IMR-90 (cell line): ENCODE measurements at regions not wholly inside any gene's neighbourhood (a gene's known extent, or its start where the extent isn't known, plus 50 kb on each side); places are given as distances from the start of the nearest gene placed in this dataset.

Source experiments
- ATAC-seq: fragments of 200-7000 bp; cut with Tn5 transposase; 2 replicates; pipeline ENCODE4 v1.9.1; 2020; ENCODE audit warnings: low read depth, mild to moderate bottlenecking, moderate library complexity
- BruUV-seq: library from RNA; stranded (reverse); fragments of 400-500 nt; replicated peaks from 2 replicates; lab custom pipeline; 2021; lab: Mats Ljungman, UMichigan
- CTCF ChIA-PET: fragments of 300-600 bp; formaldehyde crosslinking; extraction: SDS; loops from one replicate; lab custom pipeline; 2021; ENCODE audit warnings: antibody characterized with exemption; lab: Yijun Ruan, JAX
- POLR2A ChIA-PET: fragments of 300-600 bp; sonication (Branson Sonifier 250); formaldehyde crosslinking; loops from one replicate; lab custom pipeline; 2022; ENCODE audit warnings: antibody characterized with exemption; ENCODE audit not compliant: unreplicated experiment; lab: Charles Lee
- DNase-seq: peaks from one replicate; pipeline ENCODE4 v3.0.0; 2013
- H2AFZ ChIP-seq: replicated peaks from 2 replicates; pipeline ENCODE3; 2013; ENCODE audit warnings: low read length, mild to moderate bottlenecking; ENCODE audit not compliant: poor library complexity
- H2AK5ac ChIP-seq: 2 replicates; pipeline ENCODE4 v1.6.1; 2013; ENCODE audit warnings: low read depth, low read length, inconsistent platforms
- H2AK9ac ChIP-seq: replicated peaks from 2 replicates; pipeline ENCODE3; 2013; ENCODE audit warnings: mild to moderate bottlenecking, low read depth, low read length, moderate library complexity; ENCODE audit not compliant: poor library complexity
- H2BK120ac ChIP-seq: 2 replicates; pipeline ENCODE4 v1.6.1; 2013; ENCODE audit warnings: low read depth, low read length, inconsistent platforms
- H2BK15ac ChIP-seq: 3 replicates; pipeline ENCODE4 v1.6.1; 2013; ENCODE audit warnings: low read depth, low read length, inconsistent platforms
- H2BK20ac ChIP-seq: 2 replicates; pipeline ENCODE4 v1.6.1; 2013; ENCODE audit warnings: low read depth, mild to moderate bottlenecking, inconsistent platforms, low read length, moderate library complexity
- H2BK5ac ChIP-seq: 2 replicates; pipeline ENCODE4 v1.6.1; 2013; ENCODE audit warnings: mild to moderate bottlenecking, low read depth, low read length, inconsistent platforms; ENCODE audit not compliant: poor library complexity, severe bottlenecking
- H3K14ac ChIP-seq: replicated peaks from 2 replicates; pipeline ENCODE4 v1.6.1; 2013; ENCODE audit warnings: low read depth, low read length, inconsistent platforms
- H3K18ac ChIP-seq: 2 replicates; pipeline ENCODE4 v1.6.1; 2013; ENCODE audit warnings: low read depth, low read length, control low read depth
- H3K23ac ChIP-seq: 2 replicates; pipeline ENCODE4 v1.6.1; 2013; ENCODE audit warnings: low read depth, low read length, inconsistent platforms
- H3K27ac ChIP-seq: 2 replicates; pipeline ENCODE4 v1.5.1; 2013; ENCODE audit warnings: mild to moderate bottlenecking, control low read depth, low read length; ENCODE audit not compliant: insufficient read depth
- H3K27me3 ChIP-seq: 2 replicates; pipeline ENCODE4 v1.6.1; 2013; ENCODE audit warnings: low read length; ENCODE audit not compliant: control insufficient read depth, insufficient read depth
- H3K36me3 ChIP-seq: 2 replicates; pipeline ENCODE4 v1.6.1; 2013; ENCODE audit warnings: low read length, mixed read lengths; ENCODE audit not compliant: control insufficient read depth, insufficient read depth
- H3K4ac ChIP-seq: 2 replicates; pipeline ENCODE4 v1.6.1; 2013; ENCODE audit warnings: low read depth, low read length, inconsistent platforms
- H3K4me1 ChIP-seq: 2 replicates; pipeline ENCODE4 v1.6.1; 2013; ENCODE audit warnings: low read length, mixed read lengths; ENCODE audit not compliant: control insufficient read depth, insufficient read depth
- H3K4me2 ChIP-seq: 2 replicates; pipeline ENCODE4 v1.6.1; 2013; ENCODE audit warnings: low read depth, mild to moderate bottlenecking, control low read depth, low read length, moderate library complexity
- H3K4me3 ChIP-seq: 2 replicates; pipeline ENCODE4 v1.5.1; 2013; ENCODE audit warnings: low read depth, mild to moderate bottlenecking, control low read depth, low read length, moderate library complexity; ENCODE audit not compliant: insufficient read depth
- H3K56ac ChIP-seq: 2 replicates; pipeline ENCODE4 v1.6.1; 2013; ENCODE audit warnings: low read length, inconsistent platforms; ENCODE audit not compliant: insufficient read depth; ENCODE audit errors: extremely low read depth
- H3K79me1 ChIP-seq, 2 experiments: 2 replicates each; pipeline ENCODE4 v1.6.1; 2013; ENCODE audit warnings: low read length in 2 of 2, inconsistent platforms in 1 of 2, low read depth in 1 of 2
- H3K9ac ChIP-seq: 2 replicates; pipeline ENCODE4 v1.6.1; 2013; ENCODE audit warnings: low read depth, low read length, control low read depth
- H3K9me1 ChIP-seq: 2 replicates; pipeline ENCODE4 v1.6.1; 2013; ENCODE audit warnings: low read length, inconsistent platforms; ENCODE audit not compliant: insufficient read depth
- H3K9me3 ChIP-seq: 2 replicates; pipeline ENCODE4 v1.6.1; 2013; ENCODE audit warnings: low read length; ENCODE audit not compliant: control insufficient read depth, insufficient read depth
- H4K20me1 ChIP-seq: 2 replicates; pipeline ENCODE4 v1.6.1; 2013; ENCODE audit warnings: low read length, inconsistent platforms; ENCODE audit not compliant: insufficient read depth
- H4K5ac ChIP-seq: 2 replicates; pipeline ENCODE4 v1.6.1; 2013; ENCODE audit warnings: mild to moderate bottlenecking, low read depth, low read length, control low read depth
- H4K8ac ChIP-seq, 2 experiments: 2 replicates each; pipeline ENCODE4 v1.6.1; 2013; ENCODE audit warnings: low read depth in 2 of 2, low read length in 2 of 2, control low read depth in 1 of 2, inconsistent platforms in 1 of 2
- H4K91ac ChIP-seq: 2 replicates; pipeline ENCODE4 v1.6.1; 2013; ENCODE audit warnings: low read depth, low read length, inconsistent platforms; ENCODE audit not compliant: insufficient read depth
- CEBPB ChIP-seq: IDR thresholded peaks from 2 replicates; pipeline ENCODE4 v1.6.1; 2012; ENCODE audit warnings: low read depth, low read length, improper control_type of control experiment
- ELK1 ChIP-seq: fragments of 150-350 bp; IDR thresholded peaks from 2 replicates; pipeline ENCODE4 v1.6.1; 2016; ENCODE audit warnings: low read depth, mild to moderate bottlenecking, low read length, moderate library complexity, borderline replicate concordance
- FOS ChIP-seq: fragments of 150-350 bp; IDR thresholded peaks from 2 replicates; pipeline ENCODE4 v1.6.1; 2016; ENCODE audit warnings: low read depth, low read length
- RFX5 ChIP-seq: IDR thresholded peaks from 2 replicates; pipeline ENCODE4 v1.8.0; 2012; ENCODE audit warnings: low read depth, mild to moderate bottlenecking, low read length, moderate library complexity
- SMC3 ChIP-seq: fragments of 150-350 bp; IDR thresholded peaks from 2 replicates; pipeline ENCODE4 v1.6.1; 2016; ENCODE audit warnings: low read depth, mild to moderate bottlenecking, antibody characterized with exemption, low read length, moderate library complexity
- WGBS, 2 experiments: methylation state at CpG; one replicate each; pipeline versions ENCODE4 v1.1.5 to v1.1.7; 2013; ENCODE audit warnings: missing lambda C conversion rate in 2 of 2; ENCODE audit not compliant: insufficient read length in 1 of 2; ENCODE audit errors: extremely low coverage in 2 of 2; 5-methylcytosine and 5-hydroxymethylcytosine counted together
- dilution Hi-C: fragments of 300-500 bp; cut with HindIII; formaldehyde crosslinking; loops from one replicate; pipeline ENCODE4 v1.14.3; 2018; ENCODE audit warnings: low sequenced_read_pairs; ENCODE audit not compliant: unreplicated experiment
- in situ Hi-C: fragments of 300-500 bp; cut with MboI; formaldehyde crosslinking; loops from 3 replicates; pipeline ENCODE4 v1.14.3; 2019; ENCODE audit warnings: low sequenced_read_pairs, inconsistent platforms, mixed read lengths
- intact Hi-C: fragments of 100-400 bp; cut with micrococcal nuclease; formaldehyde crosslinking; loops from 2 replicates; pipeline ENCODE4 v1.10.0; 2022

GRCh38 chr21:38663282-38663681, 142.4 kb upstream of the ETS2 start:
- no peak overlapping the region for H3K23ac ChIP-seq
- in situ Hi-C loops (no loop called here), dilution Hi-C loops (no loop called here), intact Hi-C loops (no loop called here)
- no peak overlapping the region for H2AFZ ChIP-seq
- H2BK120ac ChIP-seq: no peak overlapping the region
- H3K4me3 ChIP-seq: no peak overlapping the region
- no peak overlapping the region for H4K91ac ChIP-seq
- POLR2A ChIA-PET: no interaction called here
- no peak overlapping the region for H2AK5ac ChIP-seq
- no peak overlapping the region for H2BK20ac ChIP-seq
- no peak for DNase-seq
- no peak overlapping the region for H3K18ac ChIP-seq
- peaks cover 5% of the 10 kb centered on the region; the same call in 1 of the 2 replicates for H3K4me1 ChIP-seq
- no peaks in the 10 kb centered on the region for H3K36me3 ChIP-seq
- H3K56ac ChIP-seq: no peak overlapping the region
- no TSS peak for BruUV-seq
- CTCF ChIA-PET: no interaction called here
- no peaks in the 10 kb centered on the region for H3K9me1 ChIP-seq
- no peak overlapping the region for H2BK15ac ChIP-seq
- H3K14ac ChIP-seq: no peak overlapping the region
- H3K27me3 ChIP-seq: peaks cover 79% of the 10 kb centered on the region
- TF ChIP-seq CEBPB: no peak
- no peak for TF ChIP-seq FOS
- no peak for TF ChIP-seq RFX5
- TF ChIP-seq SMC3: no peak
- TF ChIP-seq ELK1: no peak
- no peak overlapping the region for H3K4ac ChIP-seq
- no peak overlapping the region for H2AK9ac ChIP-seq
- no peak overlapping the region for H4K5ac ChIP-seq
- H3K4me2 ChIP-seq: no peak overlapping the region
- H4K8ac ChIP-seq: no peak overlapping the region
- H3K79me1 ChIP-seq: no peaks in the 10 kb centered on the region
- H3K27ac ChIP-seq: no peak overlapping the region
- no peak for ATAC-seq
- WGBS, 2 experiments: no CpG with 5 or more reads among the region's 5 CpGs
- H2BK5ac ChIP-seq: no peak overlapping the region
- H3K9me3 ChIP-seq: peaks cover 7% of the 10 kb centered on the region
- no peak overlapping the region for H3K9ac ChIP-seq
- H4K20me1 ChIP-seq: 0 out of 2 replicates have a peak, but pooled peaks cover 4% of the 10 kb centered on the region
